Cardiac fibroblast (primary cell): ENCODE measurements at regions not wholly inside any gene's neighbourhood (a gene's known extent, or its start where the extent isn't known, plus 50 kb on each side); places are given as distances from the start of the nearest gene placed in this dataset.

ENCODE experiments used
- DNase-seq, 2 donors: peaks; one replicate each; pipeline versions ENCODE4 v3.0.0 to v3.0.0-alpha.2; 2010; ENCODE audit warnings: low read depth in 2 of 2
- H3K4me3 ChIP-seq, 2 donors: replicated peaks in 1 of 2; 1 replicate in 1 of 2; 2 replicates in 1 of 2; pipeline ENCODE4 v1.5.1; 2011; ENCODE audit warnings: low read depth in 2 of 2, low read length in 2 of 2, mild to moderate bottlenecking in 2 of 2, moderate library complexity in 1 of 2
- TF ChIP-seq, protein P1 (sequence below): IDR thresholded peaks from one replicate; pipeline ENCODE4 v1.5.1; 2011; ENCODE audit warnings: low read depth, mild to moderate bottlenecking, low read length, inconsistent platforms

DNA sequence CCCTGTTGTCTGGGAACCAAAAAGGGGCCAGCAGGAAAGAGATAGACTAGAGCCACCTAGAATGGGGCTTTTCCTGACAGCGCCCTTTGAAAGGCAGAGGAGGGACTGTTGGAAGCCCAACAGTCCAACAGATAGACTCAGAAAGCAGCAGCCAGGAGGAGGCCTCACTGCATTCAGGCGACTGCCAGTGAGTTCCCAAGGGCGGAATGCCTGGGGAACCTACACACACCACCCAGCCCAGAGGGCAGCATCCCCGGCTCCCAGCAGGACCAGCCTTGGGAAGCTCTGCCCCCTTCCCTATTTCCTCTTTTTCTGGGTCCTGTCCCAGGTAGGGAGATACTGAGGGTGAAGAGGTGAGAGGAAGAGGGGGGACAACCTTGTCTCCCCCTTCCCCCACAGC, 192.4 kb upstream of the KLF4 start:
- no peak for DNase-seq
- TF ChIP-seq, protein P1, sequence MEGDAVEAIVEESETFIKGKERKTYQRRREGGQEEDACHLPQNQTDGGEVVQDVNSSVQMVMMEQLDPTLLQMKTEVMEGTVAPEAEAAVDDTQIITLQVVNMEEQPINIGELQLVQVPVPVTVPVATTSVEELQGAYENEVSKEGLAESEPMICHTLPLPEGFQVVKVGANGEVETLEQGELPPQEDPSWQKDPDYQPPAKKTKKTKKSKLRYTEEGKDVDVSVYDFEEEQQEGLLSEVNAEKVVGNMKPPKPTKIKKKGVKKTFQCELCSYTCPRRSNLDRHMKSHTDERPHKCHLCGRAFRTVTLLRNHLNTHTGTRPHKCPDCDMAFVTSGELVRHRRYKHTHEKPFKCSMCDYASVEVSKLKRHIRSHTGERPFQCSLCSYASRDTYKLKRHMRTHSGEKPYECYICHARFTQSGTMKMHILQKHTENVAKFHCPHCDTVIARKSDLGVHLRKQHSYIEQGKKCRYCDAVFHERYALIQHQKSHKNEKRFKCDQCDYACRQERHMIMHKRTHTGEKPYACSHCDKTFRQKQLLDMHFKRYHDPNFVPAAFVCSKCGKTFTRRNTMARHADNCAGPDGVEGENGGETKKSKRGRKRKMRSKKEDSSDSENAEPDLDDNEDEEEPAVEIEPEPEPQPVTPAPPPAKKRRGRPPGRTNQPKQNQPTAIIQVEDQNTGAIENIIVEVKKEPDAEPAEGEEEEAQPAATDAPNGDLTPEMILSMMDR, result no peak
- no peak overlapping the region for H3K4me3 ChIP-seq

DNA sequence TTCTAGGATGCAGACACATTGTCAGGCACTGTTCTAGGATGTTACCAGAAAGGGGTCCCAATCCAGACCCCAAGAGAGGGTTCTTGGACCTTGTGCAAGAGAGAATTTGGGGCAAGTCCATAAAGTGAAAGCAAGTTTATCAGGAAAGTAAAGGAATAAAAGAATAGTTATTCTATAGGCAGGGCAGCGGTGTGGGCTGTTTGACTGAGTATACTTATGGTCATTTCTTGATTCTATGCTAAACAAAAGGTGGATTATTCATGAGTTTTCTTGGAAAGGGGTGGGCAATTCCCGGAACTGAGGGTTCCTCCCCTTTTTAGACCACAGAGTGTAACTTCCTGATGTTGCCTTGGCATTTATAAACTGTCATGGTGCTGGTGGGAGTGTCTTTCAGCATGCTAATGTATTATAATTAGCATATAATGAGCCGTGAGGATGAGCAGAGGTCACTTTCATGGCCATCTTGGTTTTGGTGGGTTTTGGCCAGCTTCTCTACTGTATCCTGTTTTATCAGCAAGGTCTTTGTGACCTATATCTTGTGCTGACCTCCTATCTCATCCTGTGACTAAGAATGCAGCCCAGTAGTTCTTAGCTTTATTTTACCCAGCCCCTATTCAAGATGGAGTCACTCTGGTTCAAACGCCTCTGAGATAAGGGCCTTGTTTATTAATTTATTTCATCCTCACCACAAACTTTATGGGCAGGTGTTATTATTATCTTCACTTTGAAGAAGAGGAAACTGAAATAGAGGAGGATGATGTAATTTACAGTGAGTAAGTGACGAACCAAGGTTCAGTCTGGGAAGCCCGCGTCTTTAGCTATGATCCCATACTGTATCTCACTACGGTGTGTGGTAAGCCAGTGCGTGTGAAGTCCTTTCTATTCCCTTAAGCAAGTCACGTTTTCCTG, 186.0 kb upstream of the KLF4 start:
- DNase-seq, result no peak
- TF ChIP-seq, protein P1, result no peak
- H3K4me3 ChIP-seq, result no peak overlapping the region

DNA sequence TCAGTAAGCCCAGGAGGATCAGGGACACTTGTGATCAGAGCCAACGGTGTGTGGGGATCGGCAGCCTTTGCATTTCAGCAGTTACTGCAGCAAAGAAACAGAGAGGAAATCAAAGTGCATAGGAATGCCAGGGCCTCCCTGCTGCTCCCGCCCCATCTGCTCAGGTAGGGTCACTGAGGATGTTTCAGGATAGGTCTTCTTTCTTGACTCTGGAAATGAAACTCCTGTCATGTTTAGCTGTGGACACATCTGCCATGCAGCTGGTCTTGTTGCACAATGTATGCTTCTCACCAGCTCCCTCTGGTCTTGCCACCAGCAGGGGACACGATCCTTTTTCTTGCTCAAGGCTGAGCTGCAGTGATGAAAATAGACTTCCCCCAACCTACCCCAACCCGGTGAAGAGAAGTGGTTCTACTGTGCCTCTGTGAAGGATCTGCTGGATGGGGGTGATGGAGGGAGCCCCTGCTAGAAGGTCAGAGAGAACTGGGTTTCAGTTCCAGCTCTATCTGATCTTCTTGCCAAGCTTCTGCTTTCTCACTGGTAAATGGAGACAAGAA, 185.2 kb upstream of the KLF4 start:
- TF ChIP-seq, protein P1, result no peak
- H3K4me3 ChIP-seq, result no peak overlapping the region
- DNase-seq, result no peak

DNA sequence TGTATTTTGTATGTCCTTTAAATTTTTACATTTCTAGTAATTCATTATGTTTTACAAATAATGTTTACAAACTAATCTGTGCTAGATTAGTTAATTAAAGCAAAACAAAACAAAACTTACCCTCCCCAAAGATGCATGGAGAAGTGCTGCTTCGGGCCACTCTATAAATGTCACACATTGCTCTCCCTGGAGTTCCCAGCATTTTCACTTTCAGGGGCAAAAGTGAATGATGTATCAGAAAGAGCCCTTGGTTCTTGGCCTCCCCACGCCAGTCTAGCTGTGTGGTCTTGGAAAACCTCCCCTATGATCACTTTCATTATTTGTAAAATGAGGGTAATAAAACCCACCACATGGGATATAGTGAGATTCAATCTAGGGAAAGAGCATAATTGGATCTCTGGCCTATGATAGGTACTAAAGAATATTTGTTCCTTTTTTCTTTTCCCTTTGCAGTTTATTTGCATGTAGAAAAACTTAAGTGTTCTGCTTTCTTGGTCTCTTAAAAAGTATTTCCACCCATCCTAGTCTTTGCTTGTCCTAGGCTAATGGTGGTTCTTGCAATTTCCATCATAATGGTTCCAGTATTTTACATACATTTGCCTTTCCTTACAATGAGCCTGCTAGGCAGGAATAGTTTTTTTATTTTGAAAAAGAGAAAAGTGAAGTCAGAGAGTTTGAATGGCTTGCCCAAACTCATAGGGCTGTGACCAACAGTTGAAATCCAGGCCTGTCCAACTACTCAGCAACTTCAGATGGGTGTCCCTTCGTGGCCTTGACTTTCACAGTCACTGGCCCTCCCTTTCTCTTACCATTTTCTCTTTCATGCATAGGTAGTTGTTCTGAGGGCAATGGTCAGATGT, 184.5 kb upstream of the KLF4 start:
- DNase-seq, result no peak
- TF ChIP-seq, protein P1, result no peak

DNA sequence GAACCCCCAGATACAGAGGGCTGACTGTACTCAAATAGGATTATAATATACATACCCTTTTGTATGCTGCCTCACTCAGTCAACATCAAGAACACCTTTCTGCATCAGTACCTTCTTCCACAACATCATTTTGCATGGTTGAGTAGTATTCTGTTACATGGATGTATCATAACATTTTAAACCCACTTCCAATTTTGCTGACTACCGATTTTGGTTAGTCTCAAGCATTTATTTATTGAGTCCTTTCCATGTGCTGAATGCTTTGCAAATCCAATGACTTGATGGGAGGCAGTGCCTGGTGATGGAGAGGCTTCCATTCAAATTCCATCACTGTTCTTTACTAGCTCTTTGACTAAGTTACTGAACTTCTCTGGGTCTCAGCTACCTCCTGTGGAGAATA, 182.0 kb upstream of the KLF4 start:
- no peak overlapping the region for H3K4me3 ChIP-seq
- DNase-seq, result no peak
- TF ChIP-seq, protein P1, result no peak

More for the DNA sequence above, 184.5 kb upstream of the KLF4 start:
- no peak overlapping the region for H3K4me3 ChIP-seq

DNA sequence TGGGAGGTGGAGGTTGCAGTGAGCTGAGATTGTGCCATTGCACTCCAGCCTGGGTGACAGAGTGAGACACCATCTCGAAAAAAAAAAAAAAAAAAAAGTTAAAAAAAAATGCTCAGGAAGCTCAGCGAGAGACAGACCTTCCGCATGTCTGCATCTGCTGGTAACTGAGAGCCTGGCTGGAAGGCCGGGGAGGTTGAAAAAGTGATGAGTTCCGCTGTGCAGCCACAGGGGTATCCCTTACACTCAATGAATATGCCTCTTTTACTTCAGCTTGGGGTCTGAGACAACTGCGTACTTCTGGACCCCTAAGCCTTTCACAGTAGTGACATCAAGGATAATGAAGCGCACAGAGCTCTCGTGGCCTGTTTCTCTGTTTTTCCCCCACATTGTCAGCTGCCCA, 179.9 kb upstream of the KLF4 start:
- TF ChIP-seq, protein P1, result no peak
- DNase-seq, result no peak

More for the DNA sequence above, 179.9 kb upstream of the KLF4 start:
- H3K4me3 ChIP-seq, result no peak overlapping the region
